NCI-H526 (cell line): ENCODE measurements at regions not wholly inside any gene's neighbourhood (a gene's known extent, or its start where the extent isn't known, plus 50 kb on each side); places are given as distances from the start of the nearest gene placed in this dataset.
"Not testable (repeated sequence)": the region's sequence is repeated elsewhere in the genome, so short reads cannot be mapped to it uniquely, and the experiment has no call there.

Experiments
- DNase-seq, 2 experiments: peaks; one replicate each; lab custom pipeline; 2025; lab: John Stamatoyannopoulos, UW

DNA sequence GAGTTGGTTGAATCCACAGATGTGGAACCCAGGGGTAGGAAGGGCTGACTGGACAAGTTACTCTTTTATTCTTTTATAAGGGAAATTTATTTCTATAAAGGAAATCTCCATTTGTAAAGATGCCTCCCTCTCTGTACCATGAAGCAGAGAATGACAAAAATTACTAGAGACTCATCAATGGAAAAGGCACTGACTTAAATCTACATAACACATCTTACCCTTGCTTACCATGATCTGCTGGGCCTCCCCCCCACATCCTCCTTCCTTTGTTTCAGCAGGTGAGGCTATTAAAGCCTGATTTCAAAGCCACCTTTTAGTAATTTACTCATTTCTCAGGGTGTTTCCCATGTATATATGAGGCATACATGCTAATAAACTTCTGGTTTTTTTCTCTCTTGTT lies 130.2 kb upstream of the HDDC2 start:
- DNase-seq = no peak

DNA sequence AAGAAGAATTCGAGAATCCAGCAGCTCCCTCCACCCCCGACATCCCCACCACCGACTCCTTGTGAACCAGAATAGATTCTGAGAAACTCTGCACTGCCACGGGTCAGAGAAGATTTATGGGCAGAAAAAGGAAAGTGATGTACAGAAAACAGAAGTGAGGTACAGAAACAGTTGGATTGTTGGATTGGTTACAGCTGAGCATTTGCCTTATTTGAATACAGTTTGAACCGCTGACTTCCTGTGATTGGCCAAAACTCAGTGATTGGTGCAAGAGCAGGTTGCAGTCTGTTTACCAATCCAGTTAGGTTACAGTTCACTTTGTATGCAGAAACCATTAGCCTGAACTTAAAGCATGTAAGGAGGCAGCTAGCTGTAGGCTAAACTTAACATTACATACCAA lies 131.2 kb upstream of the HDDC2 start:
- no peak for DNase-seq

DNA sequence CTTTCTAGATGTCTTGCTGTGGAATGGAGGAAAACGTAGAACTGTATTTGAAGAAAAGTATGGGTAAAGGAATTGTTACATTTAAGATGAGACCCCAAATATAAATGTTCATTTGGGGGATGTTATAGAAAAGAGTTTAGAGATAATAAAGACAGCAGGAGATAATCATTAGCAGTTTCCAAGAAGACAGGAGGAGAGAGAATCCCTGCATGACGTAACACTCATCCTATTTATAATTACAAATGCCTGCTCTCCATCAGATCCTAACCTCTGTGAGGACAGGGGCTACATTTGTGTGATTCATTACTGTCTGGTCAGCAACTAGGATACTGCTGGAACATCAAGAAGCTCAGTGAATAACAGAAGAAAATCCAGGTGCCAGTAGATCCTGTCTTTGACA lies 133.0 kb upstream of the HDDC2 start:
- DNase-seq = no peak

DNA sequence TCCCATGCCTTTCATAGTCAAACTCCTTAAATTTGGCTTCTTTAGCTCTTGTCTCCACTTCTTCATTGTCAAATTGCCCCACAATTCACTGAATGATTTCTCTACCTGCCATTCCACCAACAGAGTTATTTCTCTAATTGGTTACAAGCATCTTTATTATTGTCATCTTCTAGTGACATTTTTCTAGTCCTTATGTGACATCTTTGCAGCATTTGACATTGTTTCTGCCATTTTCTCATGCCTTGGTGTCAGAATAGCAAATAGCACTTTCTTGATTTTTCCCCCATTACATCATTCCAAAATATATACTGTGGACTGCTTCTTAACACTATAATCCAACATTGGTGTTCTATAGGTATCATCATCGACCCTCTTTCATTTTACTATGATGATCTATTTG lies 137.7 kb upstream of the HDDC2 start:
- DNase-seq = no peak

DNA sequence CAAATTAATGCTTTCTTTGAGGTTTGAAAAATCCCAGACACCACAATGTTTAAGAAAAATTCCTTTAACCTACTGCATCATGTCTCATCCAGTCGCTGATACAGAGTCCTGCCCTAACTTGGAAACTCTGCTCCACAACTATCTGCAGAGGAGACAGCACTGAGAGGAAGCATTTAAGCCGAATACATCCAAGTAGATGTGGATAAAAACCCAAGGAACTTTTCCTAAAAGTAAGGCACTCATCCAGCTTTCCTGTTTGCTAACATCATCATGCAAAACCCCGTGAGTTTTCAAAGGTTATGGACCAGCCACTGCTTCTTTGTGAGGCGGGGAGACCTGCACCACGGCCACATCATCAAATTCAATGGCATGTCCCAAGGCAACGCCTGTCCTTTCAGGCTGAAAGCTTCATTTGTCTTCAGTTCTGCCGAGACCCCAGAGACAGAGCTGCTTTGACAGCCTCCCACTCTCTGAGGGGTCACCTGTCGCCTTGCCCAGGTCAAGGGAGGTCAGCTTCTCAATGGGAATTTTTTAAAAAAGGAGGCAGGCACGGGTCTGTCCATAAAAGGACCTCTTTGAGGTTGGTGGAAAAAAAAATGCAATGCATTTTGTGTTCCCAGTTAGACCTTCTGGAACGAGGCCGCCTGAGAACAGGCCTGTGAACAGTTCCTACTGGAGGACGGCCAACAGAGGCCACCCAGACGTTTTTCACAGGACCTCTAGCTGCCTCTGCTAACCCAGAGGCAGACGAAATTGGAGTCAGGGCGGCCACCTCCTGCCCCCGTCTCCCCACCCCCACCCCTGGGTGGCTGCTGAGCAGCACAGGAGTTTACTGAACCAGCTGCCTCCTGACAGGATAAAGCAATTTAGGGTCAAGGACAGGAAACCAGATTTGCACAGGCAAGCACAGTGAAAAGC lies 142.5 kb upstream of the HDDC2 start:
- DNase-seq = no peak

DNA sequence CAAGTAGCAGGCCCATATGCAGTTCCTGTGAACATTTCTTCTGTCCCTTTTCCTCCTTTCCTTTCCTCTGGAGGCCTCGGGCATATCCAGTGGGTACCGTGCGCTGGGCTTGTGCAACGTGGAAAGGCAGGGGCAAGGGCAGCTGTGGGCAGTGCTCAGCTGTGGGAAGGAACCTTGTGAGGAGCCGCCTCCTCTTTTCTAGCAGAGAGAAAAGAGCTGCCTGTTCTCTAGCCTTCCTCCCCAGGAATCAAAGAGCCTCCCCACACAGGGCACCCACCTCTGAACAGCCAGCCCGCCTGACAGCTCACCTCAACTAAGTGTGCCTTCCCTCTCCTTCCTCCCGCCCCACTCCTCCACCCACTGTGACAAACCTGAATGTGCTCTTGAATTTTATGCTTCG lies 143.3 kb upstream of the HDDC2 start:
- no peak for DNase-seq

DNA sequence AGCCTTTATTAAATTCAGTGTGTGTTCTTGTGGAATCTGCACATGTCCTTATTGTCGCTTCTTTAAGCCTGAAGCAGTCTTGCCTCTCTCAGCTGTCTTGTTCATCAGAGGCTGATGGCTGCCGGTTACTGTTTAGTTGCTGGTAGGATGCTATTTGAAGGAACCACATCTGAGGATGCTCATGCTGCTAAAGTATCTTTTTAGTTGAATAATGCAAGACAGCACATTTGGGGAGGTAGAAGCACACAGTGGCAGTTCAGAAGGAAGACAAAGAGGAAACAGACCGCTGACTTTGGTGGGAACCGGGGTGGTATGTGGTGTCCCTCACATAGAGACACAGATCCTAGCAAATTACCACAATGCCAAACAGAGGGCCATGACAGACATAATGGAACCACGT lies 144.2 kb upstream of the HDDC2 start:
- DNase-seq = no peak

DNA sequence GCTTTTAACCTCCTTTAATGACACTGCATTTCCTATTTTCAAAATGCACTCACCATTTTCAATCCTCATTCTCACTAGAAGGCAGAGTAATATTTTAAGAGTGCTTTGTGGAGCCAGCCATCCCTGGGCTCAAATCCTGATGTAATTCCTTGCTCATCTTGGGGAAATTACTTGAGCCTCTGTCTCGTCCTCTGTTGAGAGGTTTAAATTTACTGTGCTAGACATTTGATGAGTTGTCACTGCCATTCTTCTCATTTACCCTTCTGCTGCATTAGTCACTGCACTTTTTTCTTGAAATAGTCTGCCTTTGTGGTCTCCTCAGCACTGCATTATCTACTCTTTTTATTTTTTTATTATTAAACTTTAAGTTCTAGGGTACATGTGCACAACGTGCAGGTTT lies 150.0 kb upstream of the HDDC2 start:
- no peak for DNase-seq

DNA sequence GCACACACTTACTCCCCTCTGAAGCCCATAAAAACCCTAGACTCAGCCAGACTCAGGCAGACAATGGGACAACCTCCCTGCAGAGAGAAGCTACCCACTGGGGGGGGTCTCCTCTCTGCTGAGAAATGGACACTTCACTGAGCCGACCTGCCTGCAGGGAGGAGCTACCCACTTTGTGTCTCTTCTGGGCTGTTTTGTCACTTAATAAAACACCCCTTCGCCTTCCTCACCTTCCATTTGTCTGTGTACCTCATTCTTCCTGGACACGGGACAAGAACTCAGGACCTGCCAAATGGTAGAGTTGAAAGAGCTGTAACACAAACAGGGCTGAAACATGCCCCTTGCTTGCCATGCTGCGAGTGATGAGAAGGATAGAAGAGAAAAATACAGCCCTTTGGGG lies 151.7 kb upstream of the HDDC2 start:
- DNase-seq = no peak

DNA sequence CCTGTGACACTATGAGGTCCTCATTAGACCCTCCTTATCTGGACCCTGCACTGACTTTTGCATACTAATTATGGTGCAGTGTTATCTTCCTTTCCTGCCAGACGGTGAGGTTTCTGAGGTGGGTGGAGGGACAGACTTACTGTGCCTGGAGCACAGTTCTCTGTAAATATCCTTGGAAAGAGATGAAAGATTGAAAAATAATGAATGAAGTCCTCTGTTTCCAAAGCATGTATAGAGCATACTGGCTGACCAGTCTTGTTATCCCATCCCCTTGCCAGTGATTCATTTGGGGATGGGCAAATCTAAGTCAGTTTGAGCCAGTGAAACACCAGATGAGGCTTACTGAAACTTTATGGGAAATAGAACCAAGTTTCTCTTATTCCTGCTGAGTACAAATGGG lies 152.6 kb upstream of the HDDC2 start:
- no peak for DNase-seq

DNA sequence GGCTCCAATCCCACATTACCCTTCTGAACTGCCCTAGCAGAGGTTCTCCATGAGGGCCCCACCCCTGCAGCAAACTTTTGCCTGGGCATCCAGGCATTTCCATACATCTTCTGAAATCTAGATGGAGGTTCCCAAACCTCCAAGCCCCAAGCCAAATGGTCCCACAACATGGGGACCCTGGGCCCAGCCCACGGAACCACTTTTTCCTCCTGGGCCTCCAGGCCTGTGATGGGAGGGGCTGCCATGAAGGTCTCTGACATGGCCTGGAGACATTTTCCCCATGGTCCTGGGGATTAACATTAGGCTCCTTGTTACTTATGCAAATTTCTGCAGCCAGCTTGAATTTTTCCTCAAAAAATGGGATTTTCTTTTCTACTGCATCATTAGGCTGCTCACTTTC lies 156.7 kb upstream of the HDDC2 start:
- DNase-seq = not testable (repeated sequence)

DNA sequence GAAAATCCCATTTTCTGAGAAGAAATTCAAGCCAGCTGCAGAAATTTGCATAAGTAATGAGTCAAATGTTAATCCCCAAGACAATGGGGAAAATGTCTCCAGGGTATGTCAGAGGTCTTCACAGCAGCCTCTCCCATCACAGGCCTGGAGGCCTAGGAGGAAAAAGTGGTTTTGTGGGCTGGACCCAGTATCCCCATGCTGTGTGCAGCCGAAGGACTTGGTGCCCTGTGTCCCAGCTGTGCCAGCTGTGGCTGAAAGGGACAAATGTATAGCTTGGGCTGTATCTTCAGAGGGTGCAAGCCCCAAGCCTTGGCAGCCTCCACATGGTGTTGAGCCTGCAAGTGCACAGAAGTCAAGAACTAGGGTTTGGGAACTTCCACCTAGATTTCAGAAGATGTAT lies 163.6 kb upstream of the HDDC2 start:
- not testable (repeated sequence) for DNase-seq

DNA sequence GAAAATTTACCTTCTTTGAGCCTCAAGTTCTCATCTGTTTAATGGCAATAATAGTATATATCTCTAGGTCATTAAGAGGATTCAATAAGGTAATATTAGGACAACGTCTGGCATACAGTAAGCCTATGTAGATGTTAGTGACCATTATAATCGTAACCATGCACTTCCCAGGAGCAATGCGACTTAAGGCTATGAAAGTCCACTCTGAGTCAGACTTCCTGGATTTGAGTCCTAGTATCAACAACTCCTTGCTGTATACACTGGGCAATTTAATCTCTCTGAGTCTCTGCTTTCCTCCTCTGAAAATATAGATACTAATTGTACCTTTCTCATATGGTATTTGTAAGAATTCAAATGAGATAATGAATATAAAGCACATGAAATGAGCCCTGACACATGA lies 168.1 kb upstream of the HDDC2 start:
- DNase-seq = no peak

DNA sequence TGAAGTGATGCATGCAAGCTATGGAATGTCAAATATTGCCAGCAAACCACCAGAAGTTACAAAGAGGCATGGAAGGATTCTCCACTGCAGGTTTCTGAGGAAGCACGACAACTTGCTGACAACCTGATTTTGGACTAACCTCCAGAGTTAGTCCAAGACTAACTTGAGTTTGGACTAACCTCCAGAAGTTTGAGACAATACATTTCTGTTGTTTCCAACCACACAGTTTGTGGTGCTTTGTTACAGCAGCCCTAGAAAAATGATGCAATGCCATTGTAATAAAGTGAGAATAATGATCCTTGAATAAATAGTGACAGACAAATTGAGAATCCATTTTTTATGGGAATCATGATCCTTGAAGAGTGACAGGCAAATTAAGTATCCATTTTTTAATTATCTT lies 169.9 kb upstream of the HDDC2 start:
- DNase-seq = no peak

DNA sequence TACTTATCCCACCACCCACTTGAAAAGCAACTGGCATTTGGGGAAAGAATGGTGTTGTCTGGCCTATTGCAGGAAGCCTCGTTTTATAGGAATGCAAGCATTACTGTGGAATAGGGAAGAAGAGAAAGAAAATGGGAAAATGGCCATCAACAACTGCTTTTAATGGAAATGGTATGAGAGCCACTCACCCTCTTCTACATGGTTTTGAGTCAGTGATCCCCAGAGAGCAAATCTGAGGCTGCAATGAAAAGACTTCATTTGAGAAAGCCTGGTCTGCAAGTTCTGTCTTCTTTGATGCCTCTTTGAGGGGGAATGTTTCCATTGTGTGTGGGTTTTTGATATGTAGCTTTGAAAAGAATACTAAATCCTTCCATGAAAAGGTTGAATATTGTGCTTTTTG lies 172.3 kb upstream of the HDDC2 start:
- DNase-seq = no peak

DNA sequence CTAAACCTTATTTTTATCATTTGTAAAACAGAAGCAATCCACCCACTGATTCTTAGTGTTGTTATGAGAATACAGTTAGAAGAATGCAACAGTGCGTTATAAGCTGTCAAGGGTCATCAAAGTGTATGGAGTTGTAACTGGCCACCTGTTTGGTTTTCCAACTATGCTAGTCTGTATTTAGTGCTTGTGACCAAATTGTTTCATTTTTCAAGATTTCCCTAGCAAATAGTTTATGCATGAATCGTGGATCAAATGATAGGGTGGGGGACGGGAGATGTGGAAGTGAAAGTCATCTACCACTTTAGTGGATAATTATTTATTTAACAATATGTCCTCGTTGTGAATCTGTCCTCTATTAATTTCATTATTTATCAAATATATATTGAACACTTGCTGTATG lies 175.4 kb upstream of the HDDC2 start:
- no peak for DNase-seq

DNA sequence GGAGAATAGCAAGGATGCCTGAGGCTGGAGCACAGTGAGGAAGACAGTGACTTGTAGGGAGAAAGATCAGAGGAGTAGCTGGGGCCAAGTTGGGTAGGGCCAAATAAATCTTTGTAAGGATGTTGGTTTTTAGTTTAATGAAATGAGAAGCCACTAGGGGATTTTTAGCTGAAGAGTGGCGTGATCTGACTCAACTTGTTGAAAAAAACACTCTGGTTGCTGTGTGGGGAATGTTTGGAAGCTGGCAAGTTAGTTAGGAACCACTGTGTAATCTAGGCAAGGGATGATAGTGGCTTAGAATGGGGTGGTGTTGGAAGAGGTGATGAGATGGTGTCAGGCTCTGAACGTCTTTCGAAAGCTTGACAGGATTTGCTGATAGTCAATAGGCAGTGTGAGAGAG lies 176.1 kb upstream of the HDDC2 start:
- DNase-seq = no peak

DNA sequence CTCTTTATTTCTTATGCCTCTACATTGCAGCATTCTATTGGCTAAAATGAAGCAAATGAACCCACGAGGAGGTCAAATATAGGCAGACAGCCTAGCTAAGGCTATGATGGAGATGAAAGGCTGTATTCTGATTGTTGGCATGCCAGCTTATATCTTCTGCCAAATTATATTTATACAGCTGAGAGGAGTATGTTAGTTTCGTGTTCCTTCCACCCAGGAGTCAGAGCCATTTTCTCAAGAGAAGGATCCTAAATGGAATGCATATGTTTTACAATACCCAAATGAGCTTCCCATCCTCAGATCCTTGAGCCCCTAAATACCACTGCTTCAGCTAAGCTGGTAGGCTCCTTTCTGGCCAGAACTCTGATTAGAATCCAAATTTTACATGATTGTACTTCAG lies 178.4 kb upstream of the HDDC2 start:
- DNase-seq = no peak

DNA sequence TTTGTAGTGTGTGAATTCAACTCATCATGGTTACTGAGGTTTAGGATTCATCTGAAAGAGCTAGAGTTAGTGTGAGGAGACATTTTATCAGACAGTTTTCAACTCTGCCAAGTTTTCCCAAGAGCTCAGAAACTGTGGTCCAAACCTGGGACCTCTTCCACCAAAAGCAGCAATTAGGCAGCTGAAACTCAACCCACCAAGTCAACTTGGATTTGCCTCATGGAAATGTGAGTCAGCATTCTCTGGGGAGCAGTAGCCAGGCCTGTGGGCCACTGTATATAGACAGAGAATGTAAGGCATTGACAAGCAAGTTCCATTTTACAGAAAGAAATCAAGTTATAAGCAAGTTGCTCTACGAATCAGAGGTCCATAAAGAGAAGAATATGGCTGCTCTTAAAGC lies 178.8 kb upstream of the HDDC2 start:
- no peak for DNase-seq

DNA sequence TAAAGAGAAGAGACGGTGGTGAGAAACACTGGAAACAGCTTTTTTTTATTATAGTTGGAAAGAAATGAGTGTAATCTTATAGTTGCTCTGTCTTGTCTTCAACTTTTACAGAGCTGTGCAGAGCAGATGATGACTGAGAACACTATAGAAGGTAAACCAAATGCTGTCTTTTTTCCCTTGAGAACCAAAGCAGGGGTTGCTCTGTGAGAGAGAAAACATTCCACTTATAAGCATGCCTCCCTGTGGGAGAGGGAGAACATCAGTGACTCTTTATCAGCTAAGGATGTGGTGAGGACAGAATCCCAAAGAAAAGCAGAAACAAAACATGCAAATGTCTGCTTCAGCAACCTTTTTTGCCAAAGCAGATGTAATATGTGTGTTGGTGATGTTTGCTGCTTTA lies 179.3 kb upstream of the HDDC2 start:
- DNase-seq = no peak

DNA sequence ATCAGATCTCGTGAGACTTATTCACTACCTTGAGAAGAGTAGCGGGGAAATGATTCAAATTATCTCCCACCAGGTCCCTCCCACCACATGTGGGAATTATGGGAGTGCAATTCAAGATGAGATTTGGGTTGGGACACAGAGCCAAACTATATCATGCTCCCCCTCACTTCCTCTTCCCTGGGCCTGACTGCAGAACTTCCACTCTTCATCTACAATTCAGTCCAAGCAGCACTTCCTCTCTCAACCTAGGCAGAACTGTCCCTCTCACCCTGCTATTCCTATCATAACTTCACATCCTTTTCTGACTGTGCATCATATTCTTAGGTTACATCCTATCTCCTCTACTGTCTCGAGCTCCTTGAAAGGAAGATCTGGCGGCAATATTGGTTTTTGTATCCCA lies 184.0 kb upstream of the HDDC2 start:
- no peak for DNase-seq

DNA sequence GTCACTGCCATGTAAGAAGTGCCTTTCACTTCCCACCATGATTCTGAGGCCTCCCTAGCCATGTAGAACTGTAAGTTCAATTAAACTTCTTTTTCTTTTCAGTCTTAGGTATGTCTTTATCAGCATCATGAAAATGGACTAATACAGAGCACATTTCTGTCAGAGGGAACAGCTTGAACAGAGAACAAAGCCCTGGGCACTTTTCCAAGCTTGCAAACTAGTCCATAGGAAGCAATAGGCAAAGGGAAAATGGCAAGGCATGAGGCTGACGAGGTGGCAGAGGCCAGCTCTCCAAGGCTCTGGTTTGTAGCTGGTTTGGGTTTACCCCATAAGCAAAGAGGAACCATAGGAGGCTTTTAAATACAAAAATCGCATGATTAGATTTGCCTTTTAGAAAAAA lies 185.1 kb upstream of the HDDC2 start:
- no peak for DNase-seq

DNA sequence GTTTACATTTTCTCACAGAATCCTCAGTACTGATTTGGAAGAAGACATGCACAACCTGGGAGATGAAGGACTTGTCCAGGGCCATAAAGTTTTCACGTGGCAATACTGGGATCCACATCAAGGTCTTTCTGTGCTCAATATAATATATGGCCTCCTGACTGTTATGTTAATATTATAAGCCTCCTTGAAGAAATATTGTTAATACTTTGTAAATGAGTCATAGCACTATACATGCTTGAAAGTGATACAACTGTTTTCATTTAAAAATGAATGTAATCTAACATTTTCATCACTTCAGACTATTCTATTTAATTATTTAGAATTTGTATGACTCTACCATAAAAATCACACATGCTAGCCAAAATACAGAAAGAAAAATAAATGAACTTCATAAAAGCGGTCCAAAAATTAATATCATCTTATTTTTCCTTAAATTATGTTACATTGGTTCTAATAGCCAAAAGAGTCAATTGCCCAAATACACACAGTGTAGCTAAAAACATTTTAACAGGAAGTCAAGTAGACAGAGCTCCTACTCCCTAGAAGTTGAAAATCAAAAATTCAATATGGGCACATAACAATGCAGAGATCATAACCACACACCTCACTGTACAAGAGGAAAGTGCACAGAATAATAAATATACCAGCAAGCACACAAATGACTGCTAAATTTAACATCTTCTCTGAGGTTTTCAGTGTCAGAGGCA lies 188.0 kb upstream of the HDDC2 start:
- DNase-seq = no peak
